ENCODE measurements at regions not wholly inside any gene's neighbourhood (a gene's known extent, or its start where the extent isn't known, plus 50 kb on each side); places are given as distances from the start of the nearest gene placed in this dataset.

DNA sequence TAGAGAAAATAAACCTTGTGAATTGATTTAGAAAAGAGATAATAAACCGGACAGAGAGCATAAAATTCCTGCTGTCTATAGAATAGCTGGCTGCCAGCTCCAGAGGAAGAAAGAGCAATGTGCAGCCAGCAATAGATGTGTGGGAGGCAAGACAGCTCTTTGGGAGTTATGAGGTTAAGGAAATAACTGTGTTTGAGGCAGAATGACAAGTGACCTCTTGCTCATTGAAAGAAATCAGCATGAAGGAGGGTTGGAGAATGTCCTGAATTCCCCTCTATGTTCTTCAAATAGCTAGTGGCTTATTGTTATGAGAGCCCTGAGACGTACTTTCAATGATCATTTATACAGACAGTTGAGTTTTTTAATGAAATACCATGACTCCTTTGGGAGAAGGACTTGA is 1009.9 kb upstream of the NXPH2 start:
- H3K27ac ChIP-seq (ENCODE audit: low read depth in 1 of 2, low read length in 2 of 2): no peak overlapping the region
- H3K27me3 ChIP-seq (ENCODE audit: control insufficient read depth in 4 of 4, insufficient read depth in 4 of 4, low read length in 3 of 4): peaks cover 0 to 3% (median 0%) of the 10 kb centered on the region in 4 donors
- H3K36me3 ChIP-seq (ENCODE audit: control insufficient read depth in 4 of 4, insufficient read depth in 3 of 4, low read depth in 1 of 4, low read length in 3 of 4): no peaks in the 10 kb centered on the region
- DNase-seq (ENCODE audit: low spot score): no peak
- 37% methylated on average over 2 of the region's 2 CpGs for WGBS
- H3K9me3 ChIP-seq (ENCODE audit: control insufficient read depth in 4 of 4, low read length in 3 of 4): no peaks in the 10 kb centered on the region
- TF ChIP-seq HNF4G (IDR thresholded peaks at IDR 0.05) (no peak), EGR1 (IDR thresholded peaks at IDR 0.05; ENCODE audit: low read depth in 2 of 2) (no peak), HNF4A (conservative IDR thresholded peaks at IDR 0.05) (no peak)
- TF ChIP-seq, protein P1, sequence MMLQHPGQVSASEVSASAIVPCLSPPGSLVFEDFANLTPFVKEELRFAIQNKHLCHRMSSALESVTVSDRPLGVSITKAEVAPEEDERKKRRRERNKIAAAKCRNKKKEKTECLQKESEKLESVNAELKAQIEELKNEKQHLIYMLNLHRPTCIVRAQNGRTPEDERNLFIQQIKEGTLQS (IDR thresholded peaks at IDR 0.05): no peak
- TF ChIP-seq, protein P2, sequence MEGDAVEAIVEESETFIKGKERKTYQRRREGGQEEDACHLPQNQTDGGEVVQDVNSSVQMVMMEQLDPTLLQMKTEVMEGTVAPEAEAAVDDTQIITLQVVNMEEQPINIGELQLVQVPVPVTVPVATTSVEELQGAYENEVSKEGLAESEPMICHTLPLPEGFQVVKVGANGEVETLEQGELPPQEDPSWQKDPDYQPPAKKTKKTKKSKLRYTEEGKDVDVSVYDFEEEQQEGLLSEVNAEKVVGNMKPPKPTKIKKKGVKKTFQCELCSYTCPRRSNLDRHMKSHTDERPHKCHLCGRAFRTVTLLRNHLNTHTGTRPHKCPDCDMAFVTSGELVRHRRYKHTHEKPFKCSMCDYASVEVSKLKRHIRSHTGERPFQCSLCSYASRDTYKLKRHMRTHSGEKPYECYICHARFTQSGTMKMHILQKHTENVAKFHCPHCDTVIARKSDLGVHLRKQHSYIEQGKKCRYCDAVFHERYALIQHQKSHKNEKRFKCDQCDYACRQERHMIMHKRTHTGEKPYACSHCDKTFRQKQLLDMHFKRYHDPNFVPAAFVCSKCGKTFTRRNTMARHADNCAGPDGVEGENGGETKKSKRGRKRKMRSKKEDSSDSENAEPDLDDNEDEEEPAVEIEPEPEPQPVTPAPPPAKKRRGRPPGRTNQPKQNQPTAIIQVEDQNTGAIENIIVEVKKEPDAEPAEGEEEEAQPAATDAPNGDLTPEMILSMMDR (IDR thresholded peaks at IDR 0.05; ENCODE audit: low read depth, low read length, missing input control): no peak
- H3K9ac ChIP-seq (ENCODE audit: low read depth in 1 of 2, low read length in 2 of 2): no peak overlapping the region
- H3K4me3 ChIP-seq (ENCODE audit: low read depth in 1 of 3, low read length in 3 of 3): no peak overlapping the region
- no peaks in the 10 kb centered on the region for H3K4me1 ChIP-seq (ENCODE audit: control insufficient read depth in 4 of 4, insufficient read depth in 4 of 4, low read length in 3 of 4)

DNA sequence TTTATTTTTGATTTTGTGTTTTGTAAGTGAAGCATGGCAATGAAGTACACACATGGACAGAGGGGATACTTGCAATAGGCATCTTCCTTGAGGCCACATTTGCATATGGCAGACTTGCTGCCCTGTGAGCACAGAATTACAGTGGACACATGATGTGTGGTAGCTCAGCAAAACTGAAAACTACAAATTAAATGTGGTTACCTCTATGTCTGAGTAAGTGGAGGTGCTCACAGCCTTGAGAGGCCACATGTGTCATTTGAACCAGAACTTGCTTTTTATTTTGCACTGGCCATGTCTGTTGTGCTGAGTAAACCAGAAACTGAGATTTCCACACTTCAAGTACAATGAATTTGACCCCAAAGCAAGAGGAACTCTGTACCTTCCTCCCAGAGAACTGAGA is 998.5 kb upstream of the NXPH2 start:
- H3K9me3 ChIP-seq (ENCODE audit: control insufficient read depth in 4 of 4, low read length in 3 of 4): no peaks in the 10 kb centered on the region
- no peak overlapping the region for H3K27ac ChIP-seq (ENCODE audit: low read depth in 1 of 2, low read length in 2 of 2)
- no peak for TF ChIP-seq SP1 (IDR thresholded peaks at IDR 0.05)
- DNase-seq (ENCODE audit: low spot score): no peak
- H3K9ac ChIP-seq (ENCODE audit: low read depth in 1 of 2, low read length in 2 of 2): no peak overlapping the region
- no peak overlapping the region for H3K4me3 ChIP-seq (ENCODE audit: low read depth in 1 of 3, low read length in 3 of 3)
- no peaks in the 10 kb centered on the region for H3K4me1 ChIP-seq (ENCODE audit: control insufficient read depth in 4 of 4, insufficient read depth in 4 of 4, low read length in 3 of 4)
- no peaks in the 10 kb centered on the region for H3K36me3 ChIP-seq (ENCODE audit: control insufficient read depth in 4 of 4, insufficient read depth in 3 of 4, low read depth in 1 of 4, low read length in 3 of 4)
- peaks cover 0 to 2% (median 0%) of the 10 kb centered on the region in 4 donors for H3K27me3 ChIP-seq (ENCODE audit: control insufficient read depth in 4 of 4, insufficient read depth in 4 of 4, low read length in 3 of 4)

DNA sequence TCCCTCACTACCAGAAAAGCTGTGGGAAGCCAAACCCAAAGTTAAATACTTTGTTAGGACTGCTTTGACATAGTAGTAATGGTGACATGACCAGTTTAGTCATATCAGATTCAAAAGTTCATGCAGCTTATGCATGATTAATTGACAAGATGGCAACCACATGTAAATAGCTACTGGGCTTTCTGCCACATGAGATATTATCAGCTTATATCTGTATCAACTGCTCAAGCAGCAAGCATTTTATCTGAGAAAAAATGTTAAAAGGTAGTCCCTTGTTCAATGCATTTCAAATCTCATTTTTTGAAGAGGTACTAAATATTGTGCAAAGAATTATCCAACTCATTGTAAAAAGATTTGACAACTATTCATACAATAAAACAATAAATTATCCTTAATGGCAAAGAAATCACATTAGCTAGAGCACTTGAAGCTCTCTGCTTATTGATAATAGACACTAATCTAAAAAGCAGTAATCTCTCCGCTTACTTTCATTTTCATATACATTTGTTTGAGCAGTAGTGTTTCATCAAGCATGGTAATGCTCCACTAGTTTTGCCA is 993.6 kb upstream of the NXPH2 start:
- Histone ChIP-seq H3K36me3 (ENCODE audit: control insufficient read depth in 4 of 4, insufficient read depth in 3 of 4, low read depth in 1 of 4, low read length in 3 of 4) (no peaks in the 10 kb centered on the region), H3K4me1 (ENCODE audit: control insufficient read depth in 4 of 4, insufficient read depth in 4 of 4, low read length in 3 of 4) (no peaks in the 10 kb centered on the region), H3K4me3 (ENCODE audit: low read depth in 1 of 3, low read length in 3 of 3) (no peak overlapping the region), H3K27me3 (ENCODE audit: control insufficient read depth in 4 of 4, insufficient read depth in 4 of 4, low read length in 3 of 4) (no peaks in the 10 kb centered on the region), H3K27ac (ENCODE audit: low read depth in 1 of 2, low read length in 2 of 2) (no peak overlapping the region), H3K9ac (ENCODE audit: low read depth in 1 of 2, low read length in 2 of 2) (no peak overlapping the region), H3K9me3 (ENCODE audit: control insufficient read depth in 4 of 4, low read length in 3 of 4) (no peaks in the 10 kb centered on the region)
- 90% methylated on average over 1 of the region's 1 CpG for WGBS
- TF ChIP-seq RAD21 (IDR thresholded peaks at IDR 0.05) (no peak), NR2F2 (IDR thresholded peaks at IDR 0.05) (no peak), HNF4A (conservative IDR thresholded peaks at IDR 0.05) (no peak), JUND (IDR thresholded peaks at IDR 0.05) (no peak), TAF1 (conservative IDR thresholded peaks at IDR 0.05) (no peak), GABPA (IDR thresholded peaks at IDR 0.05 in 1 of 2, conservative IDR thresholded peaks at IDR 0.05 in 1 of 2) (no peak), EGR1 (IDR thresholded peaks at IDR 0.05; ENCODE audit: low read depth in 2 of 2) (no peak), FOXA2 (IDR thresholded peaks at IDR 0.05) (no peak), RXRA (IDR thresholded peaks at IDR 0.05) (no peak), YY1 (IDR thresholded peaks at IDR 0.05) (no peak)
- TF ChIP-seq, protein P3, sequence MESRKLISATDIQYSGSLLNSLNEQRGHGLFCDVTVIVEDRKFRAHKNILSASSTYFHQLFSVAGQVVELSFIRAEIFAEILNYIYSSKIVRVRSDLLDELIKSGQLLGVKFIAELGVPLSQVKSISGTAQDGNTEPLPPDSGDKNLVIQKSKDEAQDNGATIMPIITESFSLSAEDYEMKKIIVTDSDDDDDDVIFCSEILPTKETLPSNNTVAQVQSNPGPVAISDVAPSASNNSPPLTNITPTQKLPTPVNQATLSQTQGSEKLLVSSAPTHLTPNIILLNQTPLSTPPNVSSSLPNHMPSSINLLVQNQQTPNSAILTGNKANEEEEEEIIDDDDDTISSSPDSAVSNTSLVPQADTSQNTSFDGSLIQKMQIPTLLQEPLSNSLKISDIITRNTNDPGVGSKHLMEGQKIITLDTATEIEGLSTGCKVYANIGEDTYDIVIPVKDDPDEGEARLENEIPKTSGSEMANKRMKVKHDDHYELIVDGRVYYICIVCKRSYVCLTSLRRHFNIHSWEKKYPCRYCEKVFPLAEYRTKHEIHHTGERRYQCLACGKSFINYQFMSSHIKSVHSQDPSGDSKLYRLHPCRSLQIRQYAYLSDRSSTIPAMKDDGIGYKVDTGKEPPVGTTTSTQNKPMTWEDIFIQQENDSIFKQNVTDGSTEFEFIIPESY (IDR thresholded peaks at IDR 0.05): no peak
- TF ChIP-seq, protein P4, sequence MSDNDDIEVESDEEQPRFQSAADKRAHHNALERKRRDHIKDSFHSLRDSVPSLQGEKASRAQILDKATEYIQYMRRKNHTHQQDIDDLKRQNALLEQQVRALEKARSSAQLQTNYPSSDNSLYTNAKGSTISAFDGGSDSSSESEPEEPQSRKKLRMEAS (IDR thresholded peaks at IDR 0.05): no peak
- DNase-seq (ENCODE audit: low spot score): no peak

Data from liver (tissue), 8 donors.